ENCODE measurements at regions not wholly inside any gene's neighbourhood (a gene's known extent, or its start where the extent isn't known, plus 50 kb on each side); places are given as distances from the start of the nearest gene placed in this dataset.
A peak's percentile ranks its signal among the peaks of the same experiment; 100 is the strongest.

DNA sequence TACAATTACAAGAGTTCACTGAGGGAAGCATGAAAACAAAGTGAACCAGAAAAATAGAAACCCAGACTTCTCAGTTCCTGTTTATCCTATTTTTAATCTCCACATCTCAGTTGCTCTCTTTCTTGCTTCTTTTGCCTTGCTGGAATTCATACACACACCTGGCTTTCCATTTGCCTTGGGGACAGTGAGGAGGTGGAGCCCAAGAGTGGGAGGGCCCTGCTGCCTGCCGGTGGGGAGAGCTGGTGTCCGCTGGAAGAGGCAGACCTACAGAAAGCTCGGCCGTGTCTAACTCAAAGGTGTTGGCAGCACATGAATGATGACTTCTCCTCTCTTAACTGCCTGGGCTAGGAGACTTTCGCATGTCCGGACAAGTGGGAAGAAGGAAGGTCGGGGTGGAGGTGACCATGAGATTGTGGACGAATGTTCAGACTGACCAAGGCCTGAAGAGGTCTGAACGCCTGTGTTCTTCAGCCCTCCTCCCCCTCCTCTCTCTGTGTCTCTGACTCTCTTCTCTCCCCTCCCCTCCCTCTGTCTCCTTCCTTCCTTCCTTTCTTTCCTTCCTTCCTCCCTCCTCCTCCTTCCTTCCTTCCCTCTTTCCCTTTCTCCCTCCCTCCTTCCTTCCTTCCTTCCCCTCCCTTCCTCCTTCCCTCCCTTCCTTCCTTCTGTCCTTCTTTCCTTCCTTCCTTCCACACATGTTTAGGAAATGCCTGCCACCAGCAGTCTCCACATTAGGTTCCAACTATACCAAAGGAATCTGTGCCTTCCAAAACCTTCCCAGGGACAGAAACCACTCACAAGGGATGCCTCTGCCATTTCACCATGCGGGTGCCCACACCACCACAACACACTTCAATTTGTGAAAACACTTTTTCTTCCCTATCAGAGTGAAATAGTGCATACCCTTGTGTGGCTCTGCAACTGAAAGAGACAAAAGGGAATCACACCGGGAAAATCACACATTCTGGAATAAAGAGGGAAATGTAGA is 157.3 kb upstream of the RUNX1 start:
- H3K27ac ChIP-seq (ENCODE audit: low read length), result peak overlapping the region; percentile 88
- no peaks in the 10 kb centered on the region for H3K27me3 ChIP-seq (ENCODE audit: control insufficient read depth, insufficient read depth, low read length)
- H3K4me1 ChIP-seq (ENCODE audit: control insufficient read depth, insufficient read depth, low read length), result peaks cover 49% of the 10 kb centered on the region
- peak; percentile 74 for DNase-seq
- H3K9me3 ChIP-seq (replicated peaks; ENCODE audit: control insufficient read depth, low read depth, low read length), result no peaks in the 10 kb centered on the region
- no peak overlapping the region for H3K4me3 ChIP-seq (ENCODE audit: low read length)
- H3K36me3 ChIP-seq (ENCODE audit: control insufficient read depth, insufficient read depth, low read length), result no peaks in the 10 kb centered on the region
- WGBS (ENCODE audit: insufficient coverage), result 36% methylated on average over 5 of the region's 11 CpGs

DNA sequence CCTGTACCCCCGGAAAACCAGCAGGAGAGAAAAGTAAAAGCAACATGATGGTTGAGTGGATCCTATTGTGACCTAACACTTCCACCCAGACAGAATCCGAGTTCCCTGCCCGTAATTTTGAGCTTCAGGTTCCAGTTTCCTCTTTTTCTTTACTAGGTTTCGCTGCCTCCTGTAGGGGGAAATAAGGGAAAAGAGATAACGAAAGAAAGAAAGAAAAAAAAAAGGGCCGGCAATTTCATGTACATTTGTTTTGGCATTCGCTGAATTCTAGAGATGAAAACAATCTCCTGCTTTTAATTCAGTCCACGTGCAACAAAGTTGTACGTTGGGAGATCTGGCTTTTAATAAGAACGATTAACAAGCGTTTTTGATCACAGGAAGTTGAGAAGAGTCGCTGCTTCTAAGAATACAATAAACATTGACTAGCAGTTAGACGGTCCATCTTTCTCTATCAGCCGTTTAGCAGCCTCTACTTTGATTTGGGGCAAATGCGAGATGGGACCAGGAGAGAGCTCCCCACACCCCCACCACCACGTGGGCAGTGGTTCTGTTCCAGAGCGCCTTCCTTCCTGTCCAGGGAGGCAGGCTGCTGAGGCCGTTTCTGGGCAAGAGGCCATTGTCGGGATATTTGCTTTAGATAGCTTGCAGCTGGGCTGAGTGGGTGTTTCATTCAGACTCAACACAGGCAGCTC is 155.9 kb upstream of the RUNX1 start:
- peak overlapping the region; percentile 88 for H3K27ac ChIP-seq (ENCODE audit: low read length)
- peaks cover 45% of the 10 kb centered on the region for H3K4me1 ChIP-seq (ENCODE audit: control insufficient read depth, insufficient read depth, low read length)
- H3K36me3 ChIP-seq (ENCODE audit: control insufficient read depth, insufficient read depth, low read length), result no peaks in the 10 kb centered on the region
- WGBS (ENCODE audit: insufficient coverage), result no CpG with 5 or more reads among the region's 19 CpGs
- peak; percentile 97 for DNase-seq
- H3K9me3 ChIP-seq (replicated peaks; ENCODE audit: control insufficient read depth, low read depth, low read length), result no peaks in the 10 kb centered on the region
- peak overlapping the region; percentile 3 for H3K4me3 ChIP-seq (ENCODE audit: low read length)
- H3K27me3 ChIP-seq (ENCODE audit: control insufficient read depth, insufficient read depth, low read length), result no peaks in the 10 kb centered on the region

DNA sequence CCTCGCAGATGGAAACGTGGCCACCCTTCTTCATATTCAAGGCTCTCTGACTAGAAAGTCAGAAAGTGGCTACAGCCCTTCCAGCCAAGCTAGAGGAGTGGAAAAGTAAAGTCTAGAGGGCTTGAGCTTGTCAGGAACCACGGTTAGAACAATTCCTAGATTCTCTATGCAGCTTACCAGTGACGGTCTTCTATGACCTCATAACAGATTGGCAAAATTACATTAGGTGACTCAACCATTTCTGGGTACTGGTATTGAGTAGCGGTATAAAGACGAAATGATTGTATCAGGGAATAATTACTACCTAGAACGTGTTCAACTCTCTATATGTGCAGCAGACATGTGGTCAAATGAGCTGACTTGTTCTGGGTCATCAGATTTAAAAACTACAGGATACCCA is 155.0 kb upstream of the RUNX1 start:
- Histone ChIP-seq H3K27ac (ENCODE audit: low read length) (no peak overlapping the region), H3K36me3 (ENCODE audit: control insufficient read depth, insufficient read depth, low read length) (no peaks in the 10 kb centered on the region), H3K27me3 (ENCODE audit: control insufficient read depth, insufficient read depth, low read length) (no peaks in the 10 kb centered on the region), H3K9me3 (replicated peaks; ENCODE audit: control insufficient read depth, low read depth, low read length) (no peaks in the 10 kb centered on the region), H3K4me3 (ENCODE audit: low read length) (no peak overlapping the region), H3K4me1 (ENCODE audit: control insufficient read depth, insufficient read depth, low read length) (peaks cover 42% of the 10 kb centered on the region)
- WGBS (ENCODE audit: insufficient coverage), result no CpG with 5 or more reads among the region's 7 CpGs
- no peak for DNase-seq

DNA sequence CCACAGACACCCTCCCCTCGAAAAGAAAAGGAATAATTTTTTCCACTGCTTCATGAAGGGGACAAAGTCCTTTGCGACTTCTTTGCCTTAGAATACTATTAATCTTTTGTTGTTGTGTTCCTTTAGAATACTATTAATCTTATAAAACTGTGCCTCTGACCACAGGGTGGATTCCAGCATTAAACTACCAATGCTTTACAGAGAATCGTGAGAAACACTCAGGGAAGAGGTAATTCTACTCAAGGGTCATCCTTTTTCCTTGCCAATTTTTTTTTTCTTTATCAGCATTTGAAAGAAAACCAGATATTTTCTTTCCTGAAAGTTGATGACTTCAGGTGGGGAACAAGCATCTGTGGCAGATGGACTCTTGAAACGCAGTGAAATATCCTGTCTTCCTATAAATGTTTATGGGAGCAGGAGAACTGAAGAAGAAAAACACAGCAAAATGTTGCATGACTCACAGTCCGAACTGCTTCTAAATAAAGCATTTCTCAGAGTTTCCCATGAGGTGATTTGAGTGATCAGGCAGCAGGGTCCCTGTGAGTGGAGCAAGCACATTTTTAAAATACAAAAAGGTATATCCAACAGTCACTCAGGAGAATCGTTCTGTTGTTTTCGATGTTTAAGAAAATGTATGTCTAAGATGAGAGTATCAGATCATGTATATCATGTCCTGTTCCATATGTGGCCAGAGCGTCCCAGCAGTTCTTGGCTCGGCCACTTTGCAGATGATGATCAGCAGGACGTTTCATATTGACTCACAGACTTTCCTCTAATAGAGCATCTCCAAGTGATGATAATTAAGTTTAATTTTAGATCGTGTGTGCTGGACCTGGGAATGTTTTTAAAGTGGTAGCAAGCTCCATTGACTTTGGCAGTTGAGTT is 154.2 kb upstream of the RUNX1 start:
- peak overlapping the region; percentile 42 for H3K27ac ChIP-seq (ENCODE audit: low read length)
- H3K4me3 ChIP-seq (ENCODE audit: low read length), result no peak overlapping the region
- no peaks in the 10 kb centered on the region for H3K36me3 ChIP-seq (ENCODE audit: control insufficient read depth, insufficient read depth, low read length)
- no CpG with 5 or more reads among the region's 11 CpGs for WGBS (ENCODE audit: insufficient coverage)
- DNase-seq, result peak; percentile 76
- H3K9me3 ChIP-seq (replicated peaks; ENCODE audit: control insufficient read depth, low read depth, low read length), result no peaks in the 10 kb centered on the region
- peaks cover 38% of the 10 kb centered on the region for H3K4me1 ChIP-seq (ENCODE audit: control insufficient read depth, insufficient read depth, low read length)
- no peaks in the 10 kb centered on the region for H3K27me3 ChIP-seq (ENCODE audit: control insufficient read depth, insufficient read depth, low read length)

DNA sequence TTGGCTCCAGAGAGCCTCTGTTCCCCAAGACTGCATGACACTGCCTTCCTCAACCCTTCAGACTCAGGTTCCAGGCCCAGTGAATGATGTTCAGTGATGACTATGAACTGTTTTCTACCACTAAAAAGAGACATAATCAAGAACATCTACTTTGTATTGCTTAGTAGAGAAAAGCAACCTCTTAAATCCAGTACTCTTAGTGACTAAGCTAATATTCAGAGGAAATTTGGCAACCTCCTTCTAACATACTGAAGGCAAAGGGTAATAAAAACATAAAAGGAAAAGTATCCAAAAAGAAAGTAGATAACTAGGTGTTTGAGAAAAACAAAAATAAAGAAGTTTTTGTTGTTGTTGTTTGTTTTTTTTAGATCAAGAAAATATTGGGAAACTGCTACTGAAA is 153.3 kb upstream of the RUNX1 start:
- Histone ChIP-seq H3K27ac (ENCODE audit: low read length) (no peak overlapping the region), H3K36me3 (ENCODE audit: control insufficient read depth, insufficient read depth, low read length) (no peaks in the 10 kb centered on the region), H3K4me3 (ENCODE audit: low read length) (no peak overlapping the region), H3K27me3 (ENCODE audit: control insufficient read depth, insufficient read depth, low read length) (no peaks in the 10 kb centered on the region), H3K4me1 (ENCODE audit: control insufficient read depth, insufficient read depth, low read length) (peaks cover 33% of the 10 kb centered on the region), H3K9me3 (replicated peaks; ENCODE audit: control insufficient read depth, low read depth, low read length) (no peaks in the 10 kb centered on the region)
- no peak for DNase-seq

DNA sequence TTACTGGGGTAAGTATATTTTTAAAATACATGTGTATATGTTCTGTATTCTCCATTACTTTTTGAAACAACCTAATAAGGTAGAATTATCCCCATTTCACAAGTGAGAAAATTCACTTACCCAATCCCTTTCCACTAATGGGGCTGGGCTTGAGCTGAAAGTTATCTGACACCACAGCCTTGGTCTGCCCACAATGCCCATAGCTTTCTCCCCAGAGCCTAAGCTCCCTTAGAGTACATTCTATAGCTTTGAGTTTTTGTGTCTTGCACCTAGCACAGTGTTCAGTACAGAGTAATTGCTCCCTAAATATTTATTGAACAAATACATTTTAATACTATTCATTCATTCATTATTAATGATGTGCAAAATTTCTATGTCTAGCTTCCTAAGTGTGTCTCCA is 152.7 kb upstream of the RUNX1 start:
- peaks cover 28% of the 10 kb centered on the region for H3K4me1 ChIP-seq (ENCODE audit: control insufficient read depth, insufficient read depth, low read length)
- no peak for DNase-seq
- no peaks in the 10 kb centered on the region for H3K27me3 ChIP-seq (ENCODE audit: control insufficient read depth, insufficient read depth, low read length)
- H3K36me3 ChIP-seq (ENCODE audit: control insufficient read depth, insufficient read depth, low read length), result no peaks in the 10 kb centered on the region
- no peak overlapping the region for H3K27ac ChIP-seq (ENCODE audit: low read length)
- no peak overlapping the region for H3K4me3 ChIP-seq (ENCODE audit: low read length)
- no peaks in the 10 kb centered on the region for H3K9me3 ChIP-seq (replicated peaks; ENCODE audit: control insufficient read depth, low read depth, low read length)

DNA sequence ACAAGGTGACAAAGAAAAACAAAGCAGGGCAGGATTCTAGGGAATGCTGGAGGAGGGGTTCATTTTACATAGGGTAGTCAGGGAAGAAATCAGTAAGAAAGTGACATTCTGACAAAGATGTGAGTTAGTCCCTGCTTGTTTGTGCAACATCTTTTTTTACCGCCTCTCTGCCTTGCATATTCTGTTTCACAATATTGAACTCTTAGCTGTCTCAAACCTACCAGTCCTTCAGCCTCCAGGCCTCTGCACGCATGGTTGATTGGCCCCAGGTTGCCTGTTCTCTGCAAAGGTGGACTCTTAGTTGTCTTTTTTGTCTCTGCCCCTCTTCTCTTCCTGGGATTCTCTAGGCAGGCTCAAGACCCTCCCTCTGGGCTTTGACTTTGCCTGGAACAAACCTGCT is 152.2 kb upstream of the RUNX1 start:
- Histone ChIP-seq H3K4me3 (ENCODE audit: low read length) (no peak overlapping the region), H3K36me3 (ENCODE audit: control insufficient read depth, insufficient read depth, low read length) (no peaks in the 10 kb centered on the region), H3K27me3 (ENCODE audit: control insufficient read depth, insufficient read depth, low read length) (no peaks in the 10 kb centered on the region), H3K27ac (ENCODE audit: low read length) (no peak overlapping the region), H3K4me1 (ENCODE audit: control insufficient read depth, insufficient read depth, low read length) (peaks cover 23% of the 10 kb centered on the region), H3K9me3 (replicated peaks; ENCODE audit: control insufficient read depth, low read depth, low read length) (no peaks in the 10 kb centered on the region)
- WGBS (ENCODE audit: insufficient coverage), result 100% methylated on average over 2 of the region's 2 CpGs
- no peak for DNase-seq

DNA sequence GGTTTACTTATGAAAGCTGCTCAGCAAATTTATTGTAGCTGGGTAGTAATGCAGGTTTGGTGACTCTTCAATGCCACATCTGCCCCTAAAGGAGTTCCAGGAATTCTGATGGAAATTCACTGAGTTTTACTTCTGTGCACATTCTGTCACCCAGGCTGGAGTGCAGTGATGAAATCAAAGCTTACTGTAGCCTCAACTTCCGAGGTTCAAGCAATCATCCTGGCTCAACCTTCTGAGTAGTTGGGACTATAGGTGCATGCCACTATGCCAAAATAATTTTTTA is 150.6 kb upstream of the RUNX1 start:
- no peaks in the 10 kb centered on the region for H3K36me3 ChIP-seq (ENCODE audit: control insufficient read depth, insufficient read depth, low read length)
- H3K4me3 ChIP-seq (ENCODE audit: low read length), result no peak overlapping the region
- H3K9me3 ChIP-seq (replicated peaks; ENCODE audit: control insufficient read depth, low read depth, low read length), result no peaks in the 10 kb centered on the region
- peaks cover 12% of the 10 kb centered on the region for H3K4me1 ChIP-seq (ENCODE audit: control insufficient read depth, insufficient read depth, low read length)
- H3K27me3 ChIP-seq (ENCODE audit: control insufficient read depth, insufficient read depth, low read length), result no peaks in the 10 kb centered on the region
- WGBS (ENCODE audit: insufficient coverage), result 80% methylated on average over 1 of the region's 1 CpG
- no peak for DNase-seq
- no peak overlapping the region for H3K27ac ChIP-seq (ENCODE audit: low read length)

DNA sequence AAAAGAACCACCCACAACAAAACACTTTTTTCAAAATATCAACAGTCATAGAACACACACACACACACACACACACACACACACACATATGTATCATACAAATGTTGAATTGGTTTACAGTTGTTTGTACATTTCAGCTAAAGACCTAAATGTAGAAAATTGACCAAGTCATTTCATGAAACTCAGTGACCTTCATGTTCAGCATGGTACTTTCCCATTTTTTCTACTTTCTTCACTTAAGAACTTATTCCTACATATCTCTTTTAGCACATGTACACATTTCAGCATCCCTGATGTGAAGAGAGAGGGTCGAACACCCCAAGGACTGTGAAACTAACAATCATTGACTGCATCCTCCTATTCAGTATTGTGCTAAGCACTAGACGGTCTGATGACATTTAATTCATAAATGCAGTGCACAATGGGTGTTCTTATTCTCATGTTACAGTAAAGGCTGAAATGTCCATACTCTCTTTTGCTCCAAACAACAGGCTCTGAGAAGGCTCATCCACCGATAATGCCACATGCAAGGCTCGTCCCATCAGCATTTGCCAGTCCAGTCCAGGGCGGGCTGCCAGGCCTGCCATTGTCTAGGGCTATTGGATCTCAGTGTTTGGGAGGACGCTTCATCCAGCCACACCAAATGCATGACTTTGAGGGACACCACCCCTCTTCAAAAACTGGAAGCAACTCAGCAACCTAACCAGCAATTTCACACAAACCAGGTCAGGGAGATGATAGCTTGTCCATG is 150.1 kb upstream of the RUNX1 start:
- no peak overlapping the region for H3K4me3 ChIP-seq (ENCODE audit: low read length)
- DNase-seq, result no peak
- WGBS (ENCODE audit: insufficient coverage), result no CpG with 5 or more reads among the region's 6 CpGs
- no peaks in the 10 kb centered on the region for H3K36me3 ChIP-seq (ENCODE audit: control insufficient read depth, insufficient read depth, low read length)
- H3K27me3 ChIP-seq (ENCODE audit: control insufficient read depth, insufficient read depth, low read length), result no peaks in the 10 kb centered on the region
- no peak overlapping the region for H3K27ac ChIP-seq (ENCODE audit: low read length)
- peaks cover 12% of the 10 kb centered on the region for H3K4me1 ChIP-seq (ENCODE audit: control insufficient read depth, insufficient read depth, low read length)
- no peaks in the 10 kb centered on the region for H3K9me3 ChIP-seq (replicated peaks; ENCODE audit: control insufficient read depth, low read depth, low read length)
